IMR-90 (cell line): ENCODE measurements at regions not wholly inside any gene's neighbourhood (a gene's known extent, or its start where the extent isn't known, plus 50 kb on each side); places are given as distances from the start of the nearest gene placed in this dataset.

ENCODE experiments used
- FOS ChIP-seq: fragments of 150-350 bp; IDR thresholded peaks from 2 replicates; pipeline ENCODE4 v1.6.1; 2016; ENCODE audit warnings: low read depth, low read length
- POLR2A ChIP-seq: IDR thresholded peaks from 2 replicates; pipeline ENCODE4 v1.6.1; 2012; ENCODE audit warnings: mild to moderate bottlenecking, low read depth, low read length
- RAD21 ChIP-seq: IDR thresholded peaks from 2 replicates; pipeline ENCODE4 v1.6.1; 2012; ENCODE audit warnings: low read length, improper control_type of control experiment
- RCOR1 ChIP-seq: IDR thresholded peaks from 2 replicates; pipeline ENCODE4 v1.6.1; 2012; ENCODE audit warnings: mild to moderate bottlenecking, low read length, improper control_type of control experiment; ENCODE audit not compliant: insufficient replicate concordance
- RFX5 ChIP-seq: IDR thresholded peaks from 2 replicates; pipeline ENCODE4 v1.8.0; 2012; ENCODE audit warnings: low read depth, mild to moderate bottlenecking, low read length, moderate library complexity
- TF ChIP-seq, protein P1 (sequence below): conservative IDR thresholded peaks from 2 replicates; pipeline ENCODE4 v1.5.1; 2012; ENCODE audit warnings: mild to moderate bottlenecking, low read depth, low read length, improper control_type of control experiment

DNA sequence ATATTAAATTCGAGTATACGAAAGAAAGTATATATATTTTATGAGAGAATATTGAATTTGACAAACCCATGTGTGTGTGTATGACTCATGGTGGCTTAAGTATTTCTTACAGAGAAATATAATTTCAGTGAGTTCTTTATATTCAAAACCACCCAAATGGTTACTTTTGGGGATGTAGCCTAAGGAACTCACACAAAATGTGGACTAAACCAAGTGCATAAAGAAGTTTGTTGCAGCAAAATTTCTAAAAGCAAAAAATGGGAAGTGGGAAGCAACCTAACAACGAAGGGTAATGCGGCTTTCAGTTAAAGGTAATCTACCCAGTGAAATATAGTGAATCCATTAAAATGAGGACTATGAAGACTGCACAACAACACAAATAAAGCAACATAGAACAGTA is 277.1 kb downstream of the EDEM1 start:
- TF ChIP-seq, protein P1, sequence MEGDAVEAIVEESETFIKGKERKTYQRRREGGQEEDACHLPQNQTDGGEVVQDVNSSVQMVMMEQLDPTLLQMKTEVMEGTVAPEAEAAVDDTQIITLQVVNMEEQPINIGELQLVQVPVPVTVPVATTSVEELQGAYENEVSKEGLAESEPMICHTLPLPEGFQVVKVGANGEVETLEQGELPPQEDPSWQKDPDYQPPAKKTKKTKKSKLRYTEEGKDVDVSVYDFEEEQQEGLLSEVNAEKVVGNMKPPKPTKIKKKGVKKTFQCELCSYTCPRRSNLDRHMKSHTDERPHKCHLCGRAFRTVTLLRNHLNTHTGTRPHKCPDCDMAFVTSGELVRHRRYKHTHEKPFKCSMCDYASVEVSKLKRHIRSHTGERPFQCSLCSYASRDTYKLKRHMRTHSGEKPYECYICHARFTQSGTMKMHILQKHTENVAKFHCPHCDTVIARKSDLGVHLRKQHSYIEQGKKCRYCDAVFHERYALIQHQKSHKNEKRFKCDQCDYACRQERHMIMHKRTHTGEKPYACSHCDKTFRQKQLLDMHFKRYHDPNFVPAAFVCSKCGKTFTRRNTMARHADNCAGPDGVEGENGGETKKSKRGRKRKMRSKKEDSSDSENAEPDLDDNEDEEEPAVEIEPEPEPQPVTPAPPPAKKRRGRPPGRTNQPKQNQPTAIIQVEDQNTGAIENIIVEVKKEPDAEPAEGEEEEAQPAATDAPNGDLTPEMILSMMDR: no peak
- TF ChIP-seq POLR2A (no peak), FOS (no peak), RAD21 (no peak), RFX5 (no peak), RCOR1 (no peak)
